Heart right ventricle (tissue), 16 donors: ENCODE measurements at regions not wholly inside any gene's neighbourhood (a gene's known extent, or its start where the extent isn't known, plus 50 kb on each side); places are given as distances from the start of the nearest gene placed in this dataset.

Experiments
- ATAC-seq, 8 donors: fragments of 200-7000 bp; cut with Tn5 transposase; one replicate each; pipeline ENCODE4 v1.9.1; 2020; ENCODE audit warnings: mild to moderate bottlenecking in 8 of 8, moderate library complexity in 8 of 8, moderate number of reproducible peaks in 1 of 8
- DNase-seq, 2 donors: peaks; one replicate each; pipeline ENCODE4 v3.0.0-alpha.2; 2020
- H3K27ac ChIP-seq, 10 donors: fragments of 200-600 bp; sonication (generic) in 2 of 10; one replicate each; pipeline versions ENCODE4 v1.5.0 to v1.8.0; 2020 to 2022; ENCODE audit warnings: mild to moderate bottlenecking in 3 of 10
- H3K27me3 ChIP-seq, 7 donors: fragments of 200-600 bp; one replicate each; pipeline ENCODE4 v1.8.0; 2021 to 2022; ENCODE audit warnings: mild to moderate bottlenecking in 2 of 7
- H3K36me3 ChIP-seq, 9 donors: fragments of 200-600 bp; sonication (generic) in 1 of 9; one replicate each; pipeline versions ENCODE4 v1.5.0 to v1.8.0; 2020 to 2022; ENCODE audit warnings: mild to moderate bottlenecking in 2 of 9
- H3K4me1 ChIP-seq, 9 donors: fragments of 200-600 bp; sonication (generic) in 1 of 9; one replicate each; pipeline versions ENCODE4 v1.5.0 to v1.8.0; 2020 to 2022; ENCODE audit warnings: mild to moderate bottlenecking in 4 of 9
- H3K4me3 ChIP-seq, 10 donors: fragments of 200-600 bp; sonication (generic) in 2 of 10; one replicate each; pipeline versions ENCODE4 v1.5.0 to v1.8.0; 2020 to 2022; ENCODE audit warnings: mild to moderate bottlenecking in 7 of 10, moderate library complexity in 2 of 10
- H3K9me3 ChIP-seq, 11 donors: fragments of 200-600 bp in 10 of 11; sonication (generic) in 2 of 11; one replicate each; pipeline versions ENCODE4 v1.5.0 to v1.8.0; 2013 to 2022; ENCODE audit warnings: mild to moderate bottlenecking in 2 of 11, control low read depth in 1 of 11, moderate library complexity in 1 of 11
- CTCF ChIP-seq, 9 donors: fragments of 200-600 bp; sonication (generic) in 2 of 9; IDR thresholded peaks; one replicate each; pipeline versions ENCODE4 v1.5.0 to v1.8.0; 2021 to 2022; ENCODE audit warnings: antibody characterized with exemption in 9 of 9, mild to moderate bottlenecking in 5 of 9, moderate library complexity in 1 of 9
- WGBS, 2 donors: extraction: QIAGEN DNeasy Blood & Tissue Kit; methylation state at CpG; one replicate each; pipeline ENCODE4 v1.1.7; 2013; ENCODE audit warnings: inconsistent platforms in 1 of 2; 5-methylcytosine and 5-hydroxymethylcytosine counted together
- intact Hi-C, 10 donors: fragments of 100-400 bp; cut with DNase I; formaldehyde crosslinking; loops; one replicate each; pipeline versions ENCODE4 v1.11.1 to v1.14.2; 2022
- donor health status: Arrhythmogenic right ventricular cardiomyopathy.
- donor health status: ischemic (EF 13 %, LVEDD 7.1; RV severe dilation, severe dysfunction).
- donor health status: healthy with polysubstance abuse.
- donor health status: DM: no; HTN: yes; CAD: no.
- donor health status: DM: no; HTN: no; CAD: no.
- donor health status: ischemic (EF 25% LVEDD 6.9; RV normal size, moderate dysfunction).
- donor health status: ischemic (EF 25% LVEDD 5.7; RV mildly dilated, moderate dysfunction).
- donor health status: healthy.
- donor health status: DM: yes; HTN: yes; CAD: no.
- donor health status: Ischemic cardiomyopathy.
- donor health status: ischemic (EF 35%, LVEDD 5.7; RV mildly dilated, moderate dysfunction).
- donor health status: nonischemic (EF 11% LVEDD 7.7; RV severe dilation, severe dysfunction).
- donor health status: DM: yes; HTN: yes; CAD: no.
- donor health status: PGD.
- donor health status: ischemic (EF 29% LVEDD 5.4; RV normal size, mild dysfunction).
- donor health status: nonischemic (EF 23%, LVEDD 6.1; RV moderate dilation, normal function).

GRCh38 chr3:161818106-161818505 is 321.5 kb downstream of the OTOL1 start:
- DNase-seq (no peak), ATAC-seq (no peak)
- Histone ChIP-seq H3K27me3 (no peaks in the 10 kb centered on the region), H3K4me1 (no peaks in the 10 kb centered on the region), H3K36me3 (no peaks in the 10 kb centered on the region), H3K9me3 (peaks cover 0 to 3% (median 0%) of the 10 kb centered on the region in 11 donors), H3K4me3 (no peak overlapping the region), H3K27ac (no peak overlapping the region)
- WGBS, 2 donors, result 82 to 96% methylated on average over 1 of the region's 1 CpG
- intact Hi-C loops, result no loop called here
- TF ChIP-seq CTCF (IDR thresholded peaks at IDR 0.05), result no peak

GRCh38 chr3:161821591-161821990 is 325.0 kb downstream of the OTOL1 start:
- DNase-seq (no peak), ATAC-seq (no peak)
- TF ChIP-seq CTCF (IDR thresholded peaks at IDR 0.05), result no peak
- Histone ChIP-seq H3K4me1 (no peaks in the 10 kb centered on the region), H3K36me3 (no peaks in the 10 kb centered on the region), H3K9me3 (no peaks in the 10 kb centered on the region), H3K4me3 (no peak overlapping the region), H3K27ac (no peak overlapping the region), H3K27me3 (no peaks in the 10 kb centered on the region)
- intact Hi-C loops, result loop anchor here in 1 of 10 donors (2.0 kb wide), 1 partner anchor 51 kb away; no protein-coding TSS in a partner anchor
- WGBS, 2 donors, result 38 to 41% methylated on average over 1 of the region's 1 CpG

- H3K36me3 ChIP-seq, result no peaks in the 10 kb centered on the region
- no peak for ATAC-seq
- no peak overlapping the region for H3K4me3 ChIP-seq
- no peak for TF ChIP-seq CTCF (IDR thresholded peaks at IDR 0.05)
- intact Hi-C loops, result no loop called here
- no peaks in the 10 kb centered on the region for H3K27me3 ChIP-seq
- no peaks in the 10 kb centered on the region for H3K4me1 ChIP-seq
- 72 to 83% methylated on average over 3 of the region's 3 CpGs for WGBS, 2 donors
- no peak overlapping the region for H3K27ac ChIP-seq
- DNase-seq, result no peak
- H3K9me3 ChIP-seq, result no peaks in the 10 kb centered on the region
These were observed 325.7 kb downstream of the OTOL1 start for GRCh38 chr3:161822291-161822690.

GRCh38 chr3:161823910-161824309 is 327.3 kb downstream of the OTOL1 start:
- H3K4me3 ChIP-seq, result no peak overlapping the region
- H3K4me1 ChIP-seq, result no peaks in the 10 kb centered on the region
- no peaks in the 10 kb centered on the region for H3K9me3 ChIP-seq
- intact Hi-C loops, result no loop called here
- no peak overlapping the region for H3K27ac ChIP-seq
- ATAC-seq (no peak), DNase-seq (no peak)
- no peaks in the 10 kb centered on the region for H3K27me3 ChIP-seq
- no peak for TF ChIP-seq CTCF (IDR thresholded peaks at IDR 0.05)
- no peaks in the 10 kb centered on the region for H3K36me3 ChIP-seq
- WGBS, 2 donors, result 82 to 88% methylated on average over 3 of the region's 3 CpGs

- no peak overlapping the region for H3K4me3 ChIP-seq
- no peaks in the 10 kb centered on the region for H3K9me3 ChIP-seq
- no peak overlapping the region for H3K27ac ChIP-seq
- H3K4me1 ChIP-seq, result no peaks in the 10 kb centered on the region
- ATAC-seq (no peak), DNase-seq (no peak)
- no peaks in the 10 kb centered on the region for H3K27me3 ChIP-seq
- TF ChIP-seq CTCF (IDR thresholded peaks at IDR 0.05), result no peak
- intact Hi-C loops, result no loop called here
- no peaks in the 10 kb centered on the region for H3K36me3 ChIP-seq
- WGBS, 2 donors, result 88% methylated on average over 3 of the region's 3 CpGs
These were observed 341.4 kb downstream of the OTOL1 start for GRCh38 chr3:161838021-161838420.
